Keratinocyte (primary cell): ENCODE measurements at regions not wholly inside any gene's neighbourhood (a gene's known extent, or its start where the extent isn't known, plus 50 kb on each side); places are given as distances from the start of the nearest gene placed in this dataset.

Experiments
- CTCF ChIP-seq, 3 experiments: IDR thresholded peaks in 1 of 3; conservative IDR thresholded peaks in 1 of 3; optimal IDR thresholded peaks in 1 of 3; 2 replicates in 2 of 3; 3 replicates in 1 of 3; pipeline versions ENCODE3 to v1.5.1; 2011; ENCODE audit warnings: low read length in 3 of 3, mild to moderate bottlenecking in 3 of 3, moderate library complexity in 2 of 3, control low read depth in 1 of 3, inconsistent platforms in 1 of 3; ENCODE audit not compliant: insufficient read depth in 2 of 3; ENCODE audit errors: extremely low read depth in 1 of 3
- EZH2 ChIP-seq: IDR thresholded peaks from one replicate; pipeline ENCODE4 v1.6.1; 2012; ENCODE audit warnings: inconsistent platforms, mild to moderate bottlenecking, low read length, moderate library complexity

GRCh38 chr5:25540628-25541027 lies 895.9 kb upstream of the CDH10 start:
- no peak for TF ChIP-seq EZH2
- TF ChIP-seq CTCF (optimal IDR thresholded peaks at IDR 0.05 in 1 of 3, IDR thresholded peaks at IDR 0.05 in 1 of 3, conservative IDR thresholded peaks at IDR 0.05 in 1 of 3; ENCODE audit: extremely low read depth in 1 of 3, insufficient read depth in 2 of 3, low read length in 3 of 3), result no peak
